ENCODE measurements at regions not wholly inside any gene's neighbourhood (a gene's known extent, or its start where the extent isn't known, plus 50 kb on each side); places are given as distances from the start of the nearest gene placed in this dataset.
"Not testable (repeated sequence)": the region's sequence is repeated elsewhere in the genome, so short reads cannot be mapped to it uniquely, and the experiment has no call there.

- DNase-seq (ENCODE audit: low read depth in 1 of 2, low spot score in 1 of 2) = no peak
- no peak for TF ChIP-seq GABPA (IDR thresholded peaks at IDR 0.05; ENCODE audit: low read depth)
- no peak for TF ChIP-seq POLR2AphosphoS5 (IDR thresholded peaks at IDR 0.05; ENCODE audit: low read depth)
Measured at GRCh38 chr14:81594012-81594411, 60.4 kb upstream of the SEL1L start.

GRCh38 chr14:81605660-81606059 lies 72.0 kb upstream of the SEL1L start:
- Histone ChIP-seq H3K4me3 (replicated peaks; ENCODE audit: insufficient read depth, low read length) (no peak overlapping the region), H3K27ac (replicated peaks) (no peak overlapping the region), H3K27me3 (ENCODE audit: insufficient read depth, poor library complexity, severe bottlenecking) (no peaks in the 10 kb centered on the region)
- TF ChIP-seq, protein P1, sequence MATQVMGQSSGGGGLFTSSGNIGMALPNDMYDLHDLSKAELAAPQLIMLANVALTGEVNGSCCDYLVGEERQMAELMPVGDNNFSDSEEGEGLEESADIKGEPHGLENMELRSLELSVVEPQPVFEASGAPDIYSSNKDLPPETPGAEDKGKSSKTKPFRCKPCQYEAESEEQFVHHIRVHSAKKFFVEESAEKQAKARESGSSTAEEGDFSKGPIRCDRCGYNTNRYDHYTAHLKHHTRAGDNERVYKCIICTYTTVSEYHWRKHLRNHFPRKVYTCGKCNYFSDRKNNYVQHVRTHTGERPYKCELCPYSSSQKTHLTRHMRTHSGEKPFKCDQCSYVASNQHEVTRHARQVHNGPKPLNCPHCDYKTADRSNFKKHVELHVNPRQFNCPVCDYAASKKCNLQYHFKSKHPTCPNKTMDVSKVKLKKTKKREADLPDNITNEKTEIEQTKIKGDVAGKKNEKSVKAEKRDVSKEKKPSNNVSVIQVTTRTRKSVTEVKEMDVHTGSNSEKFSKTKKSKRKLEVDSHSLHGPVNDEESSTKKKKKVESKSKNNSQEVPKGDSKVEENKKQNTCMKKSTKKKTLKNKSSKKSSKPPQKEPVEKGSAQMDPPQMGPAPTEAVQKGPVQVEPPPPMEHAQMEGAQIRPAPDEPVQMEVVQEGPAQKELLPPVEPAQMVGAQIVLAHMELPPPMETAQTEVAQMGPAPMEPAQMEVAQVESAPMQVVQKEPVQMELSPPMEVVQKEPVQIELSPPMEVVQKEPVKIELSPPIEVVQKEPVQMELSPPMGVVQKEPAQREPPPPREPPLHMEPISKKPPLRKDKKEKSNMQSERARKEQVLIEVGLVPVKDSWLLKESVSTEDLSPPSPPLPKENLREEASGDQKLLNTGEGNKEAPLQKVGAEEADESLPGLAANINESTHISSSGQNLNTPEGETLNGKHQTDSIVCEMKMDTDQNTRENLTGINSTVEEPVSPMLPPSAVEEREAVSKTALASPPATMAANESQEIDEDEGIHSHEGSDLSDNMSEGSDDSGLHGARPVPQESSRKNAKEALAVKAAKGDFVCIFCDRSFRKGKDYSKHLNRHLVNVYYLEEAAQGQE (IDR thresholded peaks at IDR 0.05; ENCODE audit: insufficient replicate concordance, low read depth) = no peak
- TF ChIP-seq SPI1 (IDR thresholded peaks at IDR 0.05; ENCODE audit: borderline replicate concordance, low read depth) (no peak), POLR2AphosphoS5 (IDR thresholded peaks at IDR 0.05; ENCODE audit: low read depth) (no peak), GABPA (IDR thresholded peaks at IDR 0.05; ENCODE audit: low read depth) (no peak)
- TF ChIP-seq, protein P2, sequence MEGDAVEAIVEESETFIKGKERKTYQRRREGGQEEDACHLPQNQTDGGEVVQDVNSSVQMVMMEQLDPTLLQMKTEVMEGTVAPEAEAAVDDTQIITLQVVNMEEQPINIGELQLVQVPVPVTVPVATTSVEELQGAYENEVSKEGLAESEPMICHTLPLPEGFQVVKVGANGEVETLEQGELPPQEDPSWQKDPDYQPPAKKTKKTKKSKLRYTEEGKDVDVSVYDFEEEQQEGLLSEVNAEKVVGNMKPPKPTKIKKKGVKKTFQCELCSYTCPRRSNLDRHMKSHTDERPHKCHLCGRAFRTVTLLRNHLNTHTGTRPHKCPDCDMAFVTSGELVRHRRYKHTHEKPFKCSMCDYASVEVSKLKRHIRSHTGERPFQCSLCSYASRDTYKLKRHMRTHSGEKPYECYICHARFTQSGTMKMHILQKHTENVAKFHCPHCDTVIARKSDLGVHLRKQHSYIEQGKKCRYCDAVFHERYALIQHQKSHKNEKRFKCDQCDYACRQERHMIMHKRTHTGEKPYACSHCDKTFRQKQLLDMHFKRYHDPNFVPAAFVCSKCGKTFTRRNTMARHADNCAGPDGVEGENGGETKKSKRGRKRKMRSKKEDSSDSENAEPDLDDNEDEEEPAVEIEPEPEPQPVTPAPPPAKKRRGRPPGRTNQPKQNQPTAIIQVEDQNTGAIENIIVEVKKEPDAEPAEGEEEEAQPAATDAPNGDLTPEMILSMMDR (IDR thresholded peaks at IDR 0.05; ENCODE audit: insufficient read depth, low read length) = no peak
- no peak for DNase-seq (ENCODE audit: low read depth in 1 of 2, low spot score in 1 of 2)

More at GRCh38 chr14:81594012-81594411, 60.4 kb upstream of the SEL1L start:
- H3K27me3 ChIP-seq (ENCODE audit: insufficient read depth, poor library complexity, severe bottlenecking) = no peaks in the 10 kb centered on the region
- H3K27ac ChIP-seq (replicated peaks) = no peak overlapping the region
- H3K4me3 ChIP-seq (replicated peaks; ENCODE audit: insufficient read depth, low read length) = no peak overlapping the region

GRCh38 chr14:81613341-81614045 lies 79.8 kb upstream of the SEL1L start:
- no peak for DNase-seq (ENCODE audit: low read depth in 1 of 2, low spot score in 1 of 2)
- TF ChIP-seq, protein P1 (IDR thresholded peaks at IDR 0.05; ENCODE audit: insufficient replicate concordance, low read depth) = no peak
- TF ChIP-seq, protein P2 (IDR thresholded peaks at IDR 0.05; ENCODE audit: insufficient read depth, low read length) = no peak
- peaks cover 2% of the 10 kb centered on the region for H3K27me3 ChIP-seq (ENCODE audit: insufficient read depth, poor library complexity, severe bottlenecking)
- no peak overlapping the region for H3K27ac ChIP-seq (replicated peaks)
- no peak overlapping the region for H3K4me3 ChIP-seq (replicated peaks; ENCODE audit: insufficient read depth, low read length)

DNA sequence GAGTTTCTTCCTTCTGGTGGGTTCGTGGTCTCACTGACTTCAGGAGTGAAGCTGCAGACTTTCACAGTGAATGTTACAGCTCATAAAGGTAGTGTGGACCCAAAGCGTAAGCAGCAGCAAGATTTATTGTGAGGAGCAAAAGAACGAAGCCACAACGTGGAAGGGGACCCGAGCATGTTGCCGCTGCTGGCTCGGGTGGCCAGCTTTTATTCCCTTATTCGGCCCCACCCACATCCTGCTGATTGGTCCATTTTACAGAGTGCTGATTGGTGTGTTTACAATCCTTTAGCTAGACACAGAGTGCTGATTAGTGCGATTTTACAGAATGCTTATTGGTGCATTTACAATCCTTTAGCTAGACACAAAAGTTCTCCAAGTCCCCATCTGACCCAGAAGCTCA lies 80.6 kb upstream of the SEL1L start:
- not testable (repeated sequence) for H3K27ac ChIP-seq (replicated peaks); H3K27me3 ChIP-seq (ENCODE audit: insufficient read depth, poor library complexity, severe bottlenecking); H3K4me3 ChIP-seq (replicated peaks; ENCODE audit: insufficient read depth, low read length); DNase-seq (ENCODE audit: low read depth in 1 of 2, low spot score in 1 of 2)

DNA sequence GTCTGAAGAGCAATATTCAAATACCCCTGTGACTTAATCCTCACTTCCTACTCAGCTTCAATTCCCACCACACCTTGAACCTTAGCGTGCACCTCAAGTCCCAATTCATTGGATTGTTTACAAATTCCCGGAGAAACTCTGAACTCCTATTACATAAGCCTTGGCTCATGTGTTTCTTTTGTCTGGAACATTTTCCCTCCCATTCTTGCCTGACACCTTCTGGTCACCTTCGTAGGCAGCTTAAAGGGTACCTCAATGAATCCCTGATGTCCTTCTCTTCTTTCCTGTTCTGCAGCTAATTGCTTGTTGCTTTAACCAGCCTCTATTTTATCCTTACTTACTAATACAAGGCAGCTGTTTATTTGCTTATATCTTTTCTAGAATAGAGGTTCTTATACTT lies 85.0 kb upstream of the SEL1L start:
- DNase-seq (ENCODE audit: low read depth in 1 of 2, low spot score in 1 of 2) = no peak
- no peak overlapping the region for H3K27ac ChIP-seq (replicated peaks)
- no peak overlapping the region for H3K4me3 ChIP-seq (replicated peaks; ENCODE audit: insufficient read depth, low read length)
- peaks cover 2% of the 10 kb centered on the region for H3K27me3 ChIP-seq (ENCODE audit: insufficient read depth, poor library complexity, severe bottlenecking)
- TF ChIP-seq SPI1 (IDR thresholded peaks at IDR 0.05; ENCODE audit: borderline replicate concordance, low read depth) = no peak
- TF ChIP-seq, protein P2 (IDR thresholded peaks at IDR 0.05; ENCODE audit: insufficient read depth, low read length) = no peak
